Calu3 (cell line): ENCODE measurements at regions not wholly inside any gene's neighbourhood (a gene's known extent, or its start where the extent isn't known, plus 50 kb on each side); places are given as distances from the start of the nearest gene placed in this dataset.
"Not testable (repeated sequence)": the region's sequence is repeated elsewhere in the genome, so short reads cannot be mapped to it uniquely, and the experiment has no call there.

Experiments
- BruUV-seq: library from RNA; stranded (reverse); fragments of 400-500 nt; replicated peaks from 2 replicates; lab custom pipeline; 2021; lab: Mats Ljungman, UMichigan
- CTCF ChIA-PET: fragments of 300-600 bp; sonication (Branson Sonifier 250); formaldehyde crosslinking; loops from one replicate; lab custom pipeline; 2022; ENCODE audit warnings: antibody characterized with exemption; lab: Charles Lee
- DNase-seq: peaks from one replicate; pipeline ENCODE4 v3.0.0; 2022
- H3K27ac Mint-ChIP-seq: one replicate; pipeline ENCODE4 v1.8.0; 2022; ENCODE audit warnings: mixed read lengths; ENCODE audit not compliant: unreplicated experiment
- H3K27me3 Mint-ChIP-seq: one replicate; pipeline ENCODE4 v1.8.0; 2022; ENCODE audit warnings: mixed read lengths; ENCODE audit not compliant: unreplicated experiment
- H3K36me3 Mint-ChIP-seq: one replicate; pipeline ENCODE4 v1.8.0; 2022; ENCODE audit warnings: mild to moderate bottlenecking, moderate library complexity, mixed read lengths; ENCODE audit not compliant: insufficient read depth, unreplicated experiment
- H3K4me1 Mint-ChIP-seq: one replicate; pipeline ENCODE4 v1.8.0; 2022; ENCODE audit warnings: mild to moderate bottlenecking, low read depth, mixed read lengths; ENCODE audit not compliant: unreplicated experiment
- H3K4me3 Mint-ChIP-seq: one replicate; pipeline ENCODE4 v1.8.0; 2022; ENCODE audit warnings: mild to moderate bottlenecking, low read depth, moderate library complexity, mixed read lengths; ENCODE audit not compliant: unreplicated experiment
- H3K9me3 Mint-ChIP-seq: one replicate; pipeline ENCODE4 v1.8.0; 2022; ENCODE audit warnings: low read depth, mixed read lengths; ENCODE audit not compliant: unreplicated experiment
- intact Hi-C: fragments of 100-400 bp; cut with micrococcal nuclease; formaldehyde crosslinking; loops from one replicate; pipeline ENCODE4 v1.10.0; 2022; ENCODE audit not compliant: unreplicated experiment

DNA sequence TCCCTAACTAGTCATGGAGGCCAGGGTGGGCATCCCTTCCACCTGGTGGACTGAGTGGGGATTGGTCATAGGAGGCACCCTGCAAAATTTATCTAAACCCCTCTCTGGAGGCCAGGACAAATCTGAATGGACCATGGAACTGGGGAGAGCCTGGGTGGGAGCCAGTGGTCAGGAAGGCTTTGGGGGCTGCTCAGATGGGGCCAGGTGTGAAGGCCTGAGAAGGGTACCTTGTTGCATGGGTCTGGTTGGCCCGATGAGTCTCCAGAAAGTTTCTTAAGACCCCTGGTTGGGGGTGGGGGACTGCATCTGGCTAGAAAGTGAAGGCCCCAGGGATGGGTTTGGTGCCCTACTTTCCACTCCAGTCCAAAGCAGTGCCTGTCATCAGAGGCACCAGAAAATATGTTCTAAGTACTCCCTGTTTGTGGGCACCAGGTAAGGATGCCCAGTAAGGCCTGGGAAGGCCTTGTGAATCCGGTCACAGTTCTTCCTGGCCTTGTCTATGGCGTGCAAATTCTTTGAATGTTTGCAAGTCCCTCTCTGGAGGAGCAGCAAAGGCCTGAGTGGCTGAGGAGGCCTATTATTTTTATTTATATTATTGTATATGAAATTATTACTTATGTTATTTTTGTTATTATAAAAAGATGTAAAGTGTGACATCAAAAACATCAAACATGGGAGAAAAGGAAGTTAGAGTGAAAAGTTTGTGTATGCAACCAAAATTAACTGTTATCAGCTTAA is 1729.0 kb downstream of the SPATA31A7 start:
- BruUV-seq, H3K27me3 Mint-ChIP-seq, H3K4me3 Mint-ChIP-seq, DNase-seq, H3K27ac Mint-ChIP-seq, H3K9me3 Mint-ChIP-seq, intact Hi-C loops, H3K36me3 Mint-ChIP-seq, CTCF ChIA-PET, H3K4me1 Mint-ChIP-seq: not testable (repeated sequence)

GRCh38 chr9:62931484-62931883 is 1741.6 kb downstream of the SPATA31A7 start:
- intact Hi-C loops, H3K4me3 Mint-ChIP-seq, H3K27ac Mint-ChIP-seq, BruUV-seq, DNase-seq, H3K36me3 Mint-ChIP-seq, CTCF ChIA-PET, H3K9me3 Mint-ChIP-seq, H3K4me1 Mint-ChIP-seq, H3K27me3 Mint-ChIP-seq: not testable (repeated sequence)

DNA sequence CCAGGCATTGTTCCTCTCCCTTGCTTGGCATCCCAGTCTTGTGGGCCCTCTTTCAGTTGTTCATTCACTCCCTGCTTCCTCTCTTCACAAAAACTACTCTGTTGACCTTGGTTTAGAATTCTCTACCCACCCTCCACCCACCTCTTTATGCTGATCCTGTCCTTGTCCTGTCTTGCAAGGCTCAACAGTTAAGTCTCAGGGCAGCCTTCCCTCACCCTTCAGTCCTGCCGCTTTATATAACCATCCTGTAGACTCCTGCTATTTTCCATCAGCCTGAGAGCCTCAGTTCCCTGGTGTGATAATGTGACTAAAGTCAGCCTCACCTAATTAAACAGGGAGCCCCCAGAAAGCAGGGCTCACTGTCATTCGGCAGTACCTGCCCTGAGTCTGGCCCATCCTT is 1763.0 kb downstream of the SPATA31A7 start:
- H3K4me1 Mint-ChIP-seq, intact Hi-C loops, H3K27me3 Mint-ChIP-seq, H3K36me3 Mint-ChIP-seq, BruUV-seq, H3K4me3 Mint-ChIP-seq, H3K9me3 Mint-ChIP-seq, H3K27ac Mint-ChIP-seq, DNase-seq, CTCF ChIA-PET: not testable (repeated sequence)
